HG02610 (cell line): ENCODE measurements at regions not wholly inside any gene's neighbourhood (a gene's known extent, or its start where the extent isn't known, plus 50 kb on each side); places are given as distances from the start of the nearest gene placed in this dataset.

Source experiments
- ATAC-seq: cut with Tn5 transposase; IDR thresholded peaks from one replicate; pipeline ENCODE4 v1.9.1; 2021; ENCODE audit warnings: mild to moderate bottlenecking, moderate library complexity; ENCODE audit not compliant: unreplicated experiment

DNA sequence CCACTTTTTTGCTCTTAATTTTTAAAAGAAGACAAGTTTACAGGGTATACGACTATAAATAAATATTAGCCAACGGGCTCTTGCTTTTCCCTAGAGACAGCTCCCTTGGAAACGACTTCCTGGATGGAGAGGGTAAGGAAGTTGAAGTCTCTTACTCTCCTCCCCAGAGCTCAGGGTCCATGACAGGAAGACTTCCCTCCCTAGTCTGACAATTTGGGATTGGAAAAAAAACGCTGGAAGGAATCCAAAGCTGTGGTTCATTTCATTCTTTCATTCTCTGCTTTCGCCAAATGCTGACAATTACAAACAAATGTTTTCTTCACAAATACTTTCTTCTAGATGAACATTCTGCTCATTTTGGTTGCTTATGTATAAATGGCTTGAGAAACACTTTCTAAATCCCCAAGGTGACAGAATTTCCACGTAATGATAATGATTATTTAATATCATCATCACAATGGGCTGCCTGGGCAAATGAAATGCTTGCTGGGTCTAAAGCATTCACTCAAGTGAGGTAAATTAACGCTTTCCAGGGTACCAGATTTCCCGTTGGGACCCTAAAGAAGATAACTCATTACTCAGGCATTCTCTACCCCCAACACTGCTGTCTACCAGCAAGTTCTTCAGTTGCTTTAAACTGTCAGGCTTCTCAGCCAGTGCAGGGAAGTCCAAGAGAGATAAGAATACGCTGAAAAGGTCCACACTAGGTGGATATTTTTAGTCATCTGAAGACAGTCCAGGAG lies 139.8 kb upstream of the SLC30A5 start:
- ATAC-seq = no peak

DNA sequence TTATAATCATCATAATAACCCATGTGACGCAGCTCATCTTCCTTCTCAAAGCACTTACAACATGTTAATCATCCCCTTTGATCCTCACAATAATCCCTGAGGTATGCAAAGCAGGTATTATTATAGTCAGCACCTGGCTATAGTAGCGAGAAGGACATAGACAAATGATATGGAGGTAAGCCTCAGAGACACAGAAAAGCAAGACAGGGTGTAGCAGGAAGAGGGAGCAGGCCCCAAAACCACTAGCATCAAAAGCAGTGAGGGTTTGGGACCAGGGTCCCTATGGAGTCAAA lies 139.2 kb upstream of the SLC30A5 start:
- ATAC-seq = no peak

DNA sequence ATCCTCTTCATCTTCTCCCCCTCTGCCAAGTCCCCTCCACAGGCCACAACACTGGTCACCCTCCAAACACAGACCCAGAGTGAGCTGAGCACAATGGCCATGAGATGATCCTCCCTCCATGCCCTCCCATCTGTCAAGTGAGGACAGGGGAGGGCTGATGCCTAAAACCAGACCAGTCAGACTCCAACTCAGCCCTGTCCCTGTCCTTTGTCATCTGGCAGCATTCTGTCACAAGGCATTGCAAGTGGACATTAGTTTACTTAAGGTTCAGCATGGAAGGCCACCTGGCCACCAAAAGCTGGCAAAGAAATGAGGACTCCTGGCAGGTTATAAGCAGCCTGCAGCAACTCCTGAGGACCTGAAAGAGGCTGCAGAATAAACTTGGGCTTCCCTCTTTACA lies 136.2 kb upstream of the SLC30A5 start:
- ATAC-seq = no peak

DNA sequence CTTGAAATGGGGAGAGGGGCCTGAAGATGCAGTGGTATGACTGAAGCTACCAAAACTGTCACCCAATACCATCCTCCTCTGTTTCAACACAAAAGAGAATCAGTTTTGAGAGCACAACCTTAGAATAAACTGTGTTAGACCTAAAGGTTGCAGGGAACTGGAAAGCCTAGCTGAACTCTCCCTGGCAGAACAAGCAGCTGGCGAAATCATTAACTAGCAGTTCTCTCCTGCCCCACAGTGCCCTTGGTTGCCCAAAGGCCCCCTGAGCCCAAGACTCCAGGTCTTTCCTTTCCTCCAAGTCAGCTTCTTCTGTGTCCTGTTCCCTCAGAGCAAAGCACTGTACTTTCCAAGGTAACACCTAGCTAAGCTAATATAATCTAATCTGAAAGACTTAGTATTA lies 135.4 kb upstream of the SLC30A5 start:
- no peak for ATAC-seq

DNA sequence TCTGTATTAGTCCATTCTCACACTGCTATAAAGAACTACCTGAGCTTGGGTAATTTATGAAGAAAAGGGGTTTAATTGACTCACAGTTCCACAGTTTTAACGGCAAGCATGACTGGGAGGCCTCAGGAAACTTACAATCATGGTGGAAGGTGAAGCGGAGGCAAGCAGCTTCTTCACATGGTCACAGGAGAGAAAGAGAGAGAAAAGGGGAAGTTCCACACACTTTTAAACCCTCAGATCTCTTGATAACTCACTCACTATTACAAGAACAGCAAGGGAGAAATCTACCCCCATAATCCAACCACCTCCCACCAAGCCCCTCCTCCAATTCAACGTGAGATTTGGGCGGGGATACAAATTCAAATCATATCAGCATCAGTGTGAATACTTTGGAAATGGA lies 133.4 kb upstream of the SLC30A5 start:
- ATAC-seq = no peak

DNA sequence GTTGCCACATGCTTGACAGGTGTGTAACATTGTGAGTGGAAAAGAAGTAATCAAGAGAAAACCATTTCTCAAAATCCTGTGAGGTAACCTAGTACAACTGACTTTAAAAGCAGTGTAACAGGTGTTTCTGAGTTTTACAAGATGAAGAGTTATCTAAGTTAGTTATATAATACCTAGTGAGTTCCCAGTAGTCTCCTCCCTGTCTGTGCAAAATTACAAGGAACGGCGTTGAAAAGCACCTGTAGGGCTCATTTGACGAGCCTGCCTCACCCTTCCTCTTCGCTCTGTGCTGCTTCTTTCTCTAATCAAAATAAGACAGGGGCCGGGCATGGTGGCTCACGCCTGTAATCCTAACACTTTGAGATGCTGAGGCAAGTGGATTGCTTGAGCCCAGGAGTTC lies 132.9 kb upstream of the SLC30A5 start:
- ATAC-seq = no peak

DNA sequence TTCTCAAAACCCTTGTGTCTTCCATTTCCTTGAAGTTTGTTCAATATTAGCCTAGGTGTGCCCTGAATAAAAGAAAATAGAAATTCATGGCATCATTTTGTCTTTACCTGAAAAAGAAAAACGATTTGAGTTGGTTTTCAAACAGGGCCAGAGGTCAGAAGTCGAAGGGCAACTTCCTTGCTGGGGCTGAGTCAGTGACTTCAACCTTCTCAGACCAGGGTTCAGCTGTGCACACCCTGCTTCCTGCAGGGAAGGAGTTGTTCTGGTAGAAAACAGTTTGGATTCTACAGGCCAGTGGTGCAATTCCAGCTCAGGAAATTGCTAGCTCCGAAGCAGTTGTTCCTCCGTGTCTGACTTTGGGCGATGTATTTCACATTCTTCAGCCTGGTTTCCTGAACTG lies 132.1 kb upstream of the SLC30A5 start:
- no peak for ATAC-seq

DNA sequence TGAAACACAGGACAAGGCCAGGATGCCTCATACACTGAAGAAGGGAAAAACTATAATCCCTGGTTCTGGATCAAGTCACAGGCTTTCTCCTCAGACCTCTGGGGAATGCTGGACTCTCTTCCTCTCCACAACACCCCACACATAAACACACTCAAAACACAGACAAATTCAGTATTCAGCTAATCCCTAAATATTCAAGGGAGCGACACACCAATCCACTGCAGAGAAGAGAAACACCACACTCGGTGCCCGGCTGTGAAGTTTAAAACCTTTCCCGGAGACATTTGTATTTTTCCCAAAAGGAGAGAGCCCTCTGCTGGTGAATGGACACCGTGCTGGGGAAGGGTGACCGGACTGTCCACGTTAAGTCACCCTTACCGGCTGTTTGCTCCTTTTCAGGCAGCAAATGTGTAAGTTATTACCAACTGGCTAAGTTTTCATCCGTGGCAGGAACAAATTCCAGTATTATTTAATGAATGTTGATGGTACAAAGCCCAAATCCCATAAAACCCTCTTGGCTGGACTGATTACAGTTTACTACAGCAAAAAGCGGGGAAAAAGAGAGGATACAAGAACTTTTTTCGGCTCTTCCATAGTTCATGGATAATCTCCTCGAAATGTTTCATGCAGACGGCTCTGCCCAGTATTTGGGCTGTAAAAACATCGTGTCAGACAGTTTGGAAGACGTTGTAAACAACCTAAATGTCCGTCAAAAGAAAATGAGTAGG lies 130.9 kb upstream of the SLC30A5 start:
- no peak for ATAC-seq

DNA sequence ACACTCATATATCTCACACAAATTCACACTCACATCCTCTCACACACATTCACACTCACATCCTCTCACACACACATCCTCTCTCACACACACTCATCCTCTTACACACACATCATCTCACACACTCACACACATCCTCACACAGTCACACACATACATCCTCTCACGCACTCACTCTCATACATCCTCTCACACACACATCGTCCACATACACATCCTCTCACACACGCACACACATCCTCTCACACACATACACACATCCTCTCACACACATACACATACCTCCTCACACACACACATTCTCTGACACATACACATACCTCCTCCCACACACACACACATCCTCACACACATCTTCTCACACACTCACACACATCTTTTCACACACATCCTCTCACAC lies 129.1 kb upstream of the SLC30A5 start:
- no peak for ATAC-seq

DNA sequence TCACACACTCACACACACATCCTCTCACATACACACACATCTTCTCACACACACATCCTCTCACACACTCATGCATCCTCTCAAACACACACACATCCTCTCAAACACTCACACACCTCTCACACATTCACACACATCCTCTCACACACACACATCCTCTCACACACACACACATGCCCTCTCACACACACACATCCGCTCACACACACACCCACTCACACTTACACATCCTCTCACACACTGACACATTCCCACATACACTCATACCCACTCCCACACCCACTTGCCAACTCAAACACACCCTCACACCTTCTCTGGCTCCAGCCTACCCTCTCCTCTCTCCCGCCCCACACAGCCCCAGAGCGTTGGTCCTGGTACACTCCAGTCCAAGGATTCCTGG lies 127.9 kb upstream of the SLC30A5 start:
- ATAC-seq = no peak

DNA sequence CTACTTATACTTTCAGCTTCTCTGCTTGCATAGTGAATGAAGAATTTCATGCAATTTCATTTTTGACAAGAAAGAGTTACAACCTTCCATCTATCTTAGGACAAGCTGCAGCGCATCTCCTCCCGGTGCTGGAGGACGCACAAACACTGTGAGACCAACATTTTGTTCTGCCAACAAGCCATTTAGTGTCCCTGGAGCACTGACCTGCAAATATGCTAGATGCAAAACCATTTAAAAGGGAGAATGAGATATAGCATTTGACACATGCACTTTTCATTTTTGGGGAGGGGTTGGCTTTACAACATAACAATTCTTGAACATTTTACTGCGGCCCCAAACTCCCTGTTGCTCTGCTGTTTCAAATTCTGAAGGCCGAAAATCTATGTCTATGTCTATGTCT lies 127.2 kb upstream of the SLC30A5 start:
- ATAC-seq = no peak

DNA sequence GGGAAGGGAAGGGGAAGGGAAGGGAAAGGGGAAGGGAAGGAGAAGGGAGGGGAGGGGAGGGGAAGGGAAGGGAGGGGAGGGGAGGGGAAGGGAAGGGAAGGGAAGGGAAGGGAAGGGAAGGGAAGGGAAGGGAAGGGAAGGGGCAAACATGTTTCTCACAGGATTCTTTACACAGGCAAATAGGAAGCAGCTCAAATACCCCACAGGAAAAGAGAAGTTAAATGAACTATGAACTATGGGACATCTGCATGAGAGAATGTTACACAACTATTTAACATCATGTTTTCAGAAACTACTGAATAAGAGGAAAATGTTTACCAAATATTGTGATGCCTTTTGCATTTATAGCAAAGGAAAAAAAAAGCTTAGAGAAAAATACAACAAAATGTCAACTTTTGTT lies 125.4 kb upstream of the SLC30A5 start:
- no peak for ATAC-seq

DNA sequence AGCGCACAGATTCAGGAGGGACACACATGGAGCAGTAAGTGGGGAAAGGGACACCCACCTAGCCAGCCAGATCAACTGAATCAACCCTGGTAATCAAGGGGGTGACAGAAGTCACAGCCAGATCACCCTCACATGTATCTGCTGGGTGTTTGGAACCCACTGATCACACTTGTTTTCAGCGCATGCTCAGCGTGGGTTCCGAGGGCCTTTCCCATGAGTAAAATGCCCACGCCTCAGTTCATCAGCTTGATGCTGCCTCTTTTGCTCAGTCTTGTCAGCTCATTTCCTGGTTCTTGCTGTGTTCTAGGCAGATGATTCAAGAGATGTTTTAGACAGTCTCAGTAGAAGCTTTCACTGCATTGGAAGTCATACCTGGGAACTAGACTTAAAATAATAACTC lies 123.2 kb upstream of the SLC30A5 start:
- no peak for ATAC-seq

DNA sequence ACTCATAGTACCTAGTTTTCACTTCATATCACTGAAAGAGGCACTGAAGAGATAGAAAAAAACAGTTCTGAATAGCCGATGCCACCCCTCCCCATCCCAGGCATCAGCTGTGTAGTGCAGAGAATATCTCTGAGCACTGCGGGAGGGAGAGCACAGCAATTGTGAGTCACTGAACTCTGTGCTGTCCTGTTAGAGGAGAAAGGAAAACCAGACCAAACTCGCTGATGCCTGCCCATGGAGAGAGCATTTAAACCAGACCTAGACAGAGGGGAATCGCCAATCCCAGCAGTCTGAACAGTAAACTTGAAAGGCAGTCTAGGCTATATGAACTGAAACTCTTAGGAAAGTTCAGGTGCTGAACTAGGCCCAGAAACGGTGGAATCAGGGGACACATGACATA lies 120.1 kb upstream of the SLC30A5 start:
- ATAC-seq = no peak

DNA sequence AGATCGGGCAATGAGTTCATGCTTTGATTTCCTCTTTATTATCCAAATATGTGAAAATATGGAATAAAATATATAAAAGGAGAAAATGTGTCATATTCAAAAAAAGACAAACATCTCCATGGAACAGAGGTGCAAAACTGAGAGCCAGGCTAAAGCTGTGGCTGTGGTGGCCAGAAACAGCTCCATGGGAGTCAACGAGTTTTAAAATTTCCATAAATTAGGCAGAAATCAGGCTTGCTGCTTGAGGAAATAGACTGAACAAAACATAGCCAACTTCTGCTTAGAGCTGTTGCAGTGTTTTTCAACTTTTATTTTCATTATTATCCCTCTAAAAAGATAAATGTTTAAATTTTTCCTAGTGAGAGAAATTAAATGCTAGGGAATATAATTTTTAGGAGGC lies 110.8 kb upstream of the SLC30A5 start:
- ATAC-seq = no peak

DNA sequence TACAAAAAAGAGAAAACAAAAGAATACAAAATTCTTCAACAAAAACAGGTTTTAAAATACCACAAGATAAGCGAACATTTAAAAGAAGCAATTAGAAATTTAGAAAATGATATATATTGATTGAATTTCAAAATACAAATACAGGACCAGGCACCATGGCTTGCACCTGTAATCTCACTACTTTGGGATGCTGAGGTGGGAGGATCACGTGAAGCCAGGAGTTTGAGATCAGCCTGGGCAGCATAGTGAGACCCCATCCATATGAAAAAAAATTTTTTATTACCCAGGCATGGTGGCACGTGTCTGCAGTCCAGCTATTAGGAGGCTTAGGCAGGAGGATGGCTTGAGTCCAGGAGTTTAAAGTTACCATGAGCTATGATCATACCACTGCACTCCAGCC lies 109.9 kb upstream of the SLC30A5 start:
- ATAC-seq = no peak

DNA sequence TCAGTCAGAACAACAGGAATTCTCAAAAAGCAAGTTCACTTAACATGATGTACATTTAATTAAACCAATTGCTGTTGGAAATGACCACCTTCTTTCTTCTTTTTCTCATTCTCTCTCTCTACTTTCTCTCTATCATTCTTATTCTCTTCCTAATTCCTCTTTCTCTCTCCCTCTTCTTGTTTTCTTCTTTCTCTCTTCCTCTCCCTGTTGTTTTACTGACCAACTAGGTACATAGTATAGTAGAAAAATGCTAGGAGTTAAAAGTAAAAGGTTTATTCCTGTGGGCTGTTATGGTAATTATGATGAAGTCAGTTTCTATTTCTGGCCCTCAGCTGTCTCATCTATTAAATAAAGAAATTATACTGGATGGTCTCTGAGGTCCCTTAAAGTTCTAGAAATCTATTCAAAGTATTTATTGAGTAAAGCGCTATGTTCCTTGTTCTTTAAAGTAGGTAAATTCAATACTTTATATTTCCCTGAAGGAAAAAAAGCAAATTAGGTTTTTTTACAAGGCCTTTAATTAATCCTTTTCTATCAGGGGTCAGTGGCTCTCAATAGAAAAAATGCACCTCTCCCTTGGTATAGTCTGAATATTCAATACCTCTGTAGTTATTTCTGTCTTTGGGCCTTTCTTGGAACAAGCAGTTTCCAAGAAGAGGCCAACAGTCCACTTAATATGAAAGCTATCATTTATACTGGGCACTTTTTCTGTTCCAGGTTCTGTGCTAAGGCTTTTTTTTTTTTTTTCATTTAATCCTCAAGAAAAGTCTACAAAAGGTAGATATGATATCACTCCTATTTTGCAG lies 102.3 kb upstream of the SLC30A5 start:
- ATAC-seq = no peak

DNA sequence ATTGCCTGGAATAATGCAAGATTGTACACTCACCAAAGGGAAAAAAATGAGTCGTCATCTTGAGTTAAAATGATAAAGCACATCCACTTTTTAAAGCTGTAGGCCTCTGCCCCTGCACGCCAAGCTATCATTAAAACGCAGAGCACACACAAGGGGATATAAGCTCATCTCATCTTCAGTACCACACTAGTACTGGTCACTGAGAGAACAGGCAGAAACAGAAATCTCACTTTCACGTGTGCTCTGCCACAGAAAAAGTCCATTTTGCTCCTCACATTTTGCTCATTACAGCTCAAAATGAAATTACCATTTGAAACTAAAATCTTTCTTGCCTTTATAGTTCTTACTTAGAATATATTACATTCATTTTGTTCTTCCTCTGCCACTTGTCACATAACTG lies 99.2 kb upstream of the SLC30A5 start:
- peak; percentile 90 for ATAC-seq

DNA sequence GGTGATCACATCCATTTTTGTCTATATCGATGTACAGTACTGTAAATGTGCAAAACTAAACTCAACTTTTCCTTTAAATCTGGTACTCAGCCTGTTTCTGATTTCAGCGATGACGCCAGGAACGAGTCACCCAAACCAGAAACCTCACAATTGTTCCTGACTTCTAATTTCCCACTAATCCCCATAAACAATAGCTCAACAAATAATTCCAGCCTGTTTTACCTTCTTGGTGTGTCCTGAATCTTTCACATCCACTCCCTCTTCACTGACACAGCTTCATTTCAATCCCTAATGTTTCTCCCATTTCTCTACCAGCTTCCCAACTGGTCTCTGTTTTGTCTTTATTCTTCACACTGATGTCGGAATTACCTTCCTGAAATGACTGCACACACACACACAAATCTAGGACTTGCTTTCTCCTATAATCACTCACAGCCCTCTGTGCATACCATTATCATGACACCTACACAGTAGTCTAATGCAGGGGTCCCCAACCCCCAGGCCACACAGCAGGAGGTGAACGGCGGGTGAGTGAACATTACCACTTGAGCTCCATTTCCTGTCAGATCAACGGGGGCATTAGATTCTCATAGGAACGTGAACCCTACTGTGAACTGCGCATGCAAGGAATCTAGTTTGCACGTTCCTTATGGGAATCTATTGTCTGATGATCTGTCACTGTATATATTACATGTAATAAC lies 97.8 kb upstream of the SLC30A5 start:
- ATAC-seq = no peak

DNA sequence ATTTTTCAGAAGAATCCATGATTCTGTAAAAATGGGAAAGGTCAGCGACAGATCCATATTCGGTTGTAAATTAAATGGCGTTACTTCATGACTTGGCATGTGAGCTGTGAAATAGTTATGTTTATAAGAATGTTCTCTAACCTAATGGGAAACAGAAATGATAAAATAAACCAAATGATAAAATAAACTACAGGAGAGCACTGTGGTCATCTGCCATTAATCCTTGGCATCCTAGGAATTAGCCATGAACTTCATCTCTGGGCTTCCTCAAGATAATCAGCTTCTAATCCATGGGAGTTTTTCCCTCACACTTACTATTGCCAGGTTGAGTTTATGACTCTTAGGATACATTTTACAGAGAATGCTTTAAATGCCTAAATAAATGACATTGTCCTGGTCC lies 94.6 kb upstream of the SLC30A5 start:
- ATAC-seq = no peak

DNA sequence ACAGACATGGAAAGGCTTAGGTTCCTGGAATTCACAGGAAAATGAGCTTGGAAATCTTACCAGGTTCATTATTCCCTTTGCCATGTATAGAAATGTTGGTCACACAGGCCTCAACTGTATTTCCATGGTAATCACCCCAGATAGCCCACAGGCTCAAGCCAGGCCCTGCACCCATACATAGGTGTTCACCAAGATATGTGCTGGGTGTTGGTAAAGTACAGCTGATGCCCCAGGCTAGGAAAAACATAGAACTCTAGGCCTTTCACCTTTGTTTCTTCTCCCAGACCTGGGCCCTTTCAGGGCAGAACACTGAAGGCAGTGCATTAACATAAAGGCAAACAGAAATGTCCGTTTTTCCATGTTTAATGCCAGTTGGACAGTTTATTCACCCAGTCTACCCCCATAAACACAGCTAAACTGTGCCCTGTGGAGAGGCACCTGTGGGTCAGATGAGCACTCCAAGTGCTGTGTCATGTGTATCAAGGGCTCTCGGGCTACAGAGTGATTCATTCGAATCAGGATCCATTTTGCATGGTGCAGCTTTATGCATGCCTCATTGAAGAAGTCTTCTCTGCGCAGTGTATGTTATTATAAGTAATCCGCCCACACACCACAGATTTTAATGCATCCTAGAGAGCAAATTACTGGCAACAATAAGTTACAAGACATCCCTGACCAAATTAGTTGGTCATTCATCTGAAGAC lies 93.4 kb upstream of the SLC30A5 start:
- no peak for ATAC-seq
